ENCODE measurements at regions not wholly inside any gene's neighbourhood (a gene's known extent, or its start where the extent isn't known, plus 50 kb on each side); places are given as distances from the start of the nearest gene placed in this dataset.

- no peak for TF ChIP-seq POLR2A (IDR thresholded peaks at IDR 0.05)
- TF ChIP-seq CTCF (IDR thresholded peaks at IDR 0.05), result no peak
- H3K9me3 ChIP-seq, result no peaks in the 10 kb centered on the region
- H3K27me3 ChIP-seq, result no peaks in the 10 kb centered on the region
- H3K4me1 ChIP-seq, result no peaks in the 10 kb centered on the region
- no peak for DNase-seq
- H3K4me3 ChIP-seq (replicated peaks in 1 of 3), result no peak overlapping the region
- H3K27ac ChIP-seq, result no peak overlapping the region
- intact Hi-C loops (cut with DNase I), result no loop called here
- WGBS, 2 donors, result 87 to 93% methylated on average over 2 of the region's 2 CpGs
- H3K36me3 ChIP-seq, result no peaks in the 10 kb centered on the region
These were observed 408.1 kb upstream of the NBEA start for GRCh38 chr13:34533941-34534340.

- no peaks in the 10 kb centered on the region for H3K9me3 ChIP-seq
- WGBS, 2 donors, result 77 to 93% methylated on average over 4 of the region's 4 CpGs
- no peaks in the 10 kb centered on the region for H3K36me3 ChIP-seq
- DNase-seq, result no peak
- intact Hi-C loops (cut with DNase I), result no loop called here
- H3K4me1 ChIP-seq, result peaks cover 3 to 6% of the 10 kb centered on the region in 2 donors
- no peak overlapping the region for H3K4me3 ChIP-seq (replicated peaks in 1 of 3)
- H3K27me3 ChIP-seq, result no peaks in the 10 kb centered on the region
- no peak for TF ChIP-seq CTCF (IDR thresholded peaks at IDR 0.05)
- no peak for TF ChIP-seq POLR2A (IDR thresholded peaks at IDR 0.05)
- H3K27ac ChIP-seq, result no peak overlapping the region
These were observed 399.7 kb upstream of the NBEA start for GRCh38 chr13:34542321-34542720.

DNA sequence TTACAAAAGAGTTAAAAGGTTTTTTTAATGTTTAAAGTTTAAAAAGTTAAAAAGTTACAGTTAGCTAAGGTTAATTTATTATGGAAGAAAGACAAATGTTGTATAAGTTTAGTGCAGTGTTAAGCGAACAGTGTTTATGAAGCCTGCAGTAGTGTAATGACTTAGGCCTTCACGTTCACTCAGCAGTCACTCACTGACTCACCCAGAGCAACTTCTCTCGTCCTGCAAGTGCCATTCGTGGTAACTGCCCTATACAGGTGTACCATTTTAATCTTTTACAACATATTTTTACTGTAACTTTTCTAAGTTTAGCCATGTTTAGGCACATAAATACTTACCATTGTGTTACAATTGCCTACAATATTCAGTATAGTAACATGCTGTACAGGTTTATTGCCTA lies 398.2 kb upstream of the NBEA start:
- Histone ChIP-seq H3K36me3 (no peaks in the 10 kb centered on the region), H3K27me3 (no peaks in the 10 kb centered on the region), H3K4me1 (peaks cover 6 to 11% of the 10 kb centered on the region in 2 donors), H3K4me3 (replicated peaks in 1 of 3) (no peak overlapping the region), H3K9me3 (no peaks in the 10 kb centered on the region), H3K27ac (no peak overlapping the region)
- WGBS, 2 donors, result 93 to 94% methylated on average over 4 of the region's 4 CpGs
- no peak for DNase-seq
- TF ChIP-seq CTCF (IDR thresholded peaks at IDR 0.05) (no peak), POLR2A (IDR thresholded peaks at IDR 0.05) (no peak)
- intact Hi-C loops (cut with DNase I), result no loop called here

DNA sequence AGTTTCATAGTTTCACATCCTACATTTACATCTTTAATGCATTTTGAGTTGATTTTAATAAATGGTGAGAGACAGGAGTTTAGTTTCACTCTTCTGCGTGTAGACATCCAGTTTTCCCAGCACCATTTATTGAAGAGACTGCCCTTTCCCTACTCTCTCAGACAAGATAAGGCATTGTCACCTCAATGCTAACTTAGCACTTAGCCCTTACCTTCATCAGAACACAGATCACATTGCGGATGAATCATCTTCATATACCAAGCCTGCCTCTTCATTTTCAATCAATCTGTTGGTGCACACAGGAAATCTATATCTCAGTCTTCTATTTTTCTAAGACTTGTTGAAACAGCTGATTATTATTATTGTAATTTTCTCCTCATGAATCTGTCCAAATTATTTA lies 396.6 kb upstream of the NBEA start:
- no peak for TF ChIP-seq POLR2A (IDR thresholded peaks at IDR 0.05)
- TF ChIP-seq CTCF (IDR thresholded peaks at IDR 0.05), result no peak

GRCh38 chr13:34546344-34547250 lies 395.5 kb upstream of the NBEA start:
- intact Hi-C loops (cut with DNase I), result no loop called here
- WGBS, 2 donors, result 68 to 88% methylated on average over 5 of the region's 5 CpGs
- H3K4me3 ChIP-seq (replicated peaks in 1 of 3), result no peak overlapping the region
- peaks cover 6 to 11% of the 10 kb centered on the region in 2 donors for H3K4me1 ChIP-seq
- DNase-seq, result no peak
- H3K9me3 ChIP-seq, result no peaks in the 10 kb centered on the region
- H3K36me3 ChIP-seq, result no peaks in the 10 kb centered on the region
- TF ChIP-seq POLR2A (IDR thresholded peaks at IDR 0.05) (no peak), CTCF (IDR thresholded peaks at IDR 0.05) (no peak)
- H3K27ac ChIP-seq, result no peak overlapping the region
- H3K27me3 ChIP-seq, result no peaks in the 10 kb centered on the region

More for the DNA sequence above, 396.6 kb upstream of the NBEA start:
- H3K4me1 ChIP-seq, result peaks cover 6 to 11% of the 10 kb centered on the region in 2 donors
- 94% methylated on average over 2 of the region's 2 CpGs for WGBS, 2 donors
- intact Hi-C loops (cut with DNase I), result no loop called here
- no peak overlapping the region for H3K27ac ChIP-seq
- H3K4me3 ChIP-seq (replicated peaks in 1 of 3), result no peak overlapping the region
- no peaks in the 10 kb centered on the region for H3K27me3 ChIP-seq
- no peak for DNase-seq
- no peaks in the 10 kb centered on the region for H3K9me3 ChIP-seq
- no peaks in the 10 kb centered on the region for H3K36me3 ChIP-seq

Measured in thyroid gland (tissue), 4 donors.